ENCODE measurements at regions not wholly inside any gene's neighbourhood (a gene's known extent, or its start where the extent isn't known, plus 50 kb on each side); places are given as distances from the start of the nearest gene placed in this dataset.
"Not testable (repeated sequence)": the region's sequence is repeated elsewhere in the genome, so short reads cannot be mapped to it uniquely, and the experiment has no call there.

GRCh38 chr9:42806674-42807073 lies 623.2 kb downstream of the SPATA31A6 start:
- not testable (repeated sequence) for TF ChIP-seq POLR2A, CTCF (IDR thresholded peaks at IDR 0.05)

Measured in lower leg skin (tissue), 3 donors.